NCI-H1417 (cell line): ENCODE measurements at regions not wholly inside any gene's neighbourhood (a gene's known extent, or its start where the extent isn't known, plus 50 kb on each side); places are given as distances from the start of the nearest gene placed in this dataset.

Experiments
- DNase-seq, 3 experiments: peaks; one replicate each; lab custom pipeline; 2025; lab: John Stamatoyannopoulos, UW

DNA sequence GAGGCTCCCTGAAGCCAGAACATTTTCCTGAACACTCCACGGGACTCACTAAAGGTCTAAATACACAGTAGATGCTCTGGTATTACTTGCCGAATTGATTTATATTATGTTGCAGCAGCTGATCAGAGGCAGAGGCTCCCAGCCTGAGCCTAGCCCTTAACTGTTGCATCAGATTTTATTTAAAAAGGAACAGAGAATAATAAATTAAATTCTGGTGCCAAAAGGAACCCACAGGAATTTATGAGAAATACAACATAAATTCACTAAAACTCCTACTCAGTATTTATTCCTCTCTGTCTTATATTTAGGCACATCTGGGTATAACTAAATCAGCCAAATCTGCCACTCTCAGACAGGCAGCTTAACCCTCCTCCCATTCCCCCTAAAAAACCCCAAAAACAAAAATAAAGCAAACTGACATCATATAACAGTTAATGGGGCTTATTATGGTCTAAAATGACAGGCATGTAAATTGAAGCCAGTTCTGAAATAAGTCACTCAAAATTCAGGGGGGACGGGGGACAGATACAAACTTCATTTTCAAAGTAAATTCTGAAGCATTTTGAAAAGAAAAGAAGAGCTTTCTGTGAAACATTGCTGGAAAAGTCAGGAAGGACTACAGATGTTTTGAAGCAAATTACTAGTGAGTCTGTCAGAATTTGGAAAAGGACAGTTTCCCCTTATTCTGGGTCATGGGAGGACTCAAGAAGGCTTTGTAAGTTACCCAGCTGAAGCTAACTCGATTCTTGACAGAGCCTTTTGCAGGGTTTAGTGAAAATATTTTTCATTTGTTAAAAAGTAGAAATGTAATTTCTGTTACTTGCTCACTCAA is 53.8 kb upstream of the CORO2B start:
- no peak for DNase-seq

DNA sequence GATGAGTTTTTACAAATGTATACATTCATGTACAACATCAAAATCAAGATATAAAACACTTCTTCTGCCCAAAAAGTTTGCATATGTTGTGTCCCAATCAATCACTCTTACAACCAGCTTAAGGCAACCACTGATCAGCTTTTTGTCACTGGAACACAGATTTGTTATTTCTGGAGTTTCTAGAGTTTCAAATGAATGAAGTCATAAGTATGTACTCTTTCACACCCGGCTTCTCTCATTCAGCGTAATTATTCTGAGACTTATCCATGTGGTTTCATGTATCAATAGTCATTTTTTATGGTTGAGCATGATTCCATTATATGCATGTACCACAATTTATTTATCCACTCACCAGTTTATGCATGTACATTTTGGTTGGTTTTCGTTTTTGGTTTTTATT is 53.0 kb upstream of the CORO2B start:
- no peak for DNase-seq

DNA sequence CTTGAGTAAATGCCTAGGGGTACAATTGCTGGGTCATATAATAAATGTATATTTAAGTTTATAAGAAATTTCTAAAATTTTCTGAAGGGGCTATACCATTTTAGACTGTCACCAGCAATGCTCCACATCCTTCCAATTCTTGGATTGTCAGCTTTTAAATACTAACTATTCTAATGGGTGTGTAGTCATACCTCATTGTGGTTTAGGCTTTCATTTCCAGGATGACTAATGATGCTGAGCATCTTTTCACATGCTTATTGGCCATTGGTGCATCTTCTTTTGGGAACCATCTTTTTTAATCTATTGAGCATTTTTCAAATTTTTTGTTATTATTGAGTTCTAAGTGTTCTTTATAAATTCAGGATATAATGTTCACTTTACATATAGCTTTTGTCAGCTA is 52.5 kb upstream of the CORO2B start:
- DNase-seq, result no peak

DNA sequence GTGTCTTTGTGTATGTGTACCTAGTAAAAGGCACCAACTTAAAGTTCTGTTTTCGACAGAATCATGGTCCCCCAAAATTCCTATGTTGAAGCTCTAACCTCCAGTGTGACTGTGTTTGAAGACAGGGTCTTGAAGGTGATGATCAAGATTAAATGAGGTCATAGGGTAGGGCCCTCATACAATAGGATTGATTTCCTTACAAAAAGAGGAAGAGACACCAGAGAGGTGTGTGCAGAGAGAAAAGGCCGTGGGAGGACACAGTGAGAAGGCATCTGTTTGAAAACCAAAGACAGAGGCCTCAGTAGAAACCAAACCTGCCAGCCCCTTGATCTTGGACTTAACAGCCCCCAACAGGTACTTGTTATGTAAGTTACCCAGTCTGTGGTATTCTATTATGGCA is 52.0 kb upstream of the CORO2B start:
- DNase-seq, result no peak

DNA sequence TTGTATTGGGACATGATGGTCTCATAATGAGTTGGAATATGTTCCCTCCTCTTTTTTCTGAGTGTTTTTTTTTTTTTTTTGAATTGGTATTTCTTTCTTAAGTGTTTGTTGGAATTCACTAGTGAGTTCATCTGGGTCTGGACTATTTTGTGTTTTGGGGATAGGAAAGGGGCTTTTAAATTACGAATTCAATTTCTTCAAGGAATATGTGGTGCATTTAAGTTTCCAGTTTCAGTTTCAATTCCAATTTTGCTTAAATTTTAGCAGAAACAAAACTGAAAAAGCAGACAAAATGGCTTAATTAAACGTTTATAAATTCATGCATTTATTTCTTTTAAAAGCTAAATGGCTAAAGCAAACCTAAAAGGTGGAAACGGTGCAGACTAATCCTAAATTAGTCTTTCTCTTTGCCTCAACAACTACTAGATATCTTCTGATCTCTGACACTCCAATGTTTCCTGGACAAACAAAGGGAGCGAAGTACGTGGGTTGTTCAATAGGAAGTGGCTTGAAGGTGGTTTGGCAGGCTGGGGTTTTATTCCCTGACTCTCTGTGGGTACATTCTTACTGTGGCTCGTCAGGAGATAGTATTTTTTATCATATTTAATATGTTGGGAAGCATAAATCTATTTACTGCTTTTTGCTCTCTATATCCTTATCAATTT is 50.0 kb upstream of the CORO2B start:
- no peak for DNase-seq
